Mesodermal cell (in vitro differentiated cells): ENCODE measurements at regions not wholly inside any gene's neighbourhood (a gene's known extent, or its start where the extent isn't known, plus 50 kb on each side); places are given as distances from the start of the nearest gene placed in this dataset.
"Not testable (repeated sequence)": the region's sequence is repeated elsewhere in the genome, so short reads cannot be mapped to it uniquely, and the experiment has no call there.

Experiments
- H3K27ac ChIP-seq: 2 replicates; pipeline ENCODE4 v1.7.0; 2013; ENCODE audit warnings: mild to moderate bottlenecking, low read depth, low read length, moderate library complexity; ENCODE audit not compliant: severe bottlenecking
- H3K36me3 ChIP-seq: 2 replicates; pipeline ENCODE4 v1.7.1; 2013; ENCODE audit warnings: mild to moderate bottlenecking, low read length, moderate library complexity; ENCODE audit not compliant: control insufficient read depth, insufficient read depth
- H3K4me1 ChIP-seq: one replicate; pipeline ENCODE4 v1.7.1; 2013; ENCODE audit warnings: mild to moderate bottlenecking, low read length; ENCODE audit not compliant: insufficient read depth, control insufficient read depth, poor library complexity, severe bottlenecking
- H3K4me3 ChIP-seq: 2 replicates; pipeline ENCODE4 v1.7.0; 2013; ENCODE audit warnings: low read length, control low read depth, mild to moderate bottlenecking; ENCODE audit not compliant: insufficient read depth, poor library complexity, severe bottlenecking; ENCODE audit errors: extremely low read depth
- H3K9me3 ChIP-seq: 2 replicates; pipeline ENCODE4 v1.7.1; 2013; ENCODE audit warnings: mild to moderate bottlenecking, low read length, moderate library complexity; ENCODE audit not compliant: control insufficient read depth
- WGBS, 2 experiments: methylation state at CpG; one replicate each; pipeline ENCODE4 v1.1.5; 2013; ENCODE audit warnings: missing lambda C conversion rate in 2 of 2; ENCODE audit not compliant: insufficient coverage in 2 of 2; 5-methylcytosine and 5-hydroxymethylcytosine counted together

- no peaks in the 10 kb centered on the region for H3K9me3 ChIP-seq
- no peaks in the 10 kb centered on the region for H3K36me3 ChIP-seq
- H3K4me1 ChIP-seq, result peaks cover 9% of the 10 kb centered on the region
- 89 to 96% methylated on average over 3 of the region's 7 CpGs for WGBS, 2 experiments
- H3K4me3 ChIP-seq, result no peak overlapping the region
- H3K27ac ChIP-seq, result no peak overlapping the region
Observed at GRCh38 chr5:87732875-87733768, 320.4 kb upstream of the CCNH start.

DNA sequence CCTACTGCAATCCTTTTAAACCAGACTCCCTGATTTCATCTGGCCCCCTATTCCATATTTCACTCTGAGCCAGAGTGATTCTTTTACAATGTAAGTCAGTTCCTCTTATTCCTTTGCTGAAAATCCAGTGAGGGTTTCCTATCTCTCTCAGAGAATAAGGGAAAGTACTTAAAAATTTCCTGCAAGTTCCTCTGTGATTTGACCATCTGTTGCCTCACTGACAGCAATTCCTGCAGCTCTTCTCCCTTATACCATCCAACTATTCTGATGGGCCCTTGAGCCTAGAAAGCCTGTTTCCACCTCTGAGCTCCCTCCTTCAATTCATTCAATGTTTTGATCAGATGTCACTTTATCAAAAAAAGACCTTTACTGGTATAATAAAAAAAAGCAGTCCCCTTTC lies 317.1 kb upstream of the CCNH start:
- H3K27ac ChIP-seq, result no peak overlapping the region
- H3K4me1 ChIP-seq, result peaks cover 9% of the 10 kb centered on the region
- no peaks in the 10 kb centered on the region for H3K36me3 ChIP-seq
- H3K4me3 ChIP-seq, result no peak overlapping the region
- no peaks in the 10 kb centered on the region for H3K9me3 ChIP-seq

DNA sequence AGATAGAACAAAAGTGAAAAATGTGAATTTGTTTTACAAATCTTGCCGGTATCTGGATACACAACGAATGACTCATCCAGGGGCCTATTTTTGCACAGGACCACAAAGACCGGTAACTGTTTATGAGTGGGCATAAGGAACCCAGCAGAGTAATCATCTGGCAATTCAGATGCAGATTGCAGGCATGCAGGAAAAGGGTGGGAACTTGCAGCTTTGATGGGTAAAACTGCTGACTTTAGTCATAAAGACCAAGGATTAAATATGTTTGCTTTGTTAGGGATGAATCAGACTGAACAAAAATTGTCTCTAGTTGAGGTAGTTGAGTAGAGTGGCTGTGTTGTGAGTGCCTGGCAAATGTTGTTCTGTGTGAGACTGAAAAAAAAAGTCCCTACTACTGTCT lies 309.6 kb upstream of the CCNH start:
- WGBS, 2 experiments, result 56 to 57% methylated on average over 3 of the region's 3 CpGs
- H3K4me1 ChIP-seq, result no peaks in the 10 kb centered on the region
- no peak overlapping the region for H3K4me3 ChIP-seq
- no peaks in the 10 kb centered on the region for H3K36me3 ChIP-seq
- H3K9me3 ChIP-seq, result peaks cover 13% of the 10 kb centered on the region
- H3K27ac ChIP-seq, result no peak overlapping the region

GRCh38 chr5:87718224-87718925 lies 305.6 kb upstream of the CCNH start:
- not testable (repeated sequence) for H3K4me3 ChIP-seq, H3K36me3 ChIP-seq, H3K4me1 ChIP-seq, H3K27ac ChIP-seq
- 89 to 93% methylated on average over 11 to 13 of the region's 15 CpGs for WGBS, 2 experiments
- H3K9me3 ChIP-seq, result peaks cover 13% of the 10 kb centered on the region

- Histone ChIP-seq H3K4me1 (no peaks in the 10 kb centered on the region), H3K4me3 (no peak overlapping the region), H3K9me3 (peaks cover 13% of the 10 kb centered on the region), H3K27ac (no peak overlapping the region), H3K36me3 (no peaks in the 10 kb centered on the region)
- WGBS, 2 experiments, result 80% methylated on average over 1 of the region's 2 CpGs; no CpG with 5 or more reads in 1 of the 2 experiments
Observed at GRCh38 chr5:87717761-87718160, 305.0 kb upstream of the CCNH start.

GRCh38 chr5:87705876-87706275 lies 293.1 kb upstream of the CCNH start:
- peaks cover 4% of the 10 kb centered on the region for H3K4me1 ChIP-seq
- H3K9me3 ChIP-seq, result no peaks in the 10 kb centered on the region
- no peak overlapping the region for H3K27ac ChIP-seq
- WGBS, 2 experiments, result 100% methylated on average over 1 of the region's 1 CpG
- H3K4me3 ChIP-seq, result no peak overlapping the region
- H3K36me3 ChIP-seq, result no peaks in the 10 kb centered on the region

GRCh38 chr5:87686975-87687374 lies 274.2 kb upstream of the CCNH start:
- H3K27ac ChIP-seq, result no peak overlapping the region
- H3K4me1 ChIP-seq, result no peaks in the 10 kb centered on the region
- WGBS, 2 experiments, result no CpG with 5 or more reads among the region's 1 CpG

DNA sequence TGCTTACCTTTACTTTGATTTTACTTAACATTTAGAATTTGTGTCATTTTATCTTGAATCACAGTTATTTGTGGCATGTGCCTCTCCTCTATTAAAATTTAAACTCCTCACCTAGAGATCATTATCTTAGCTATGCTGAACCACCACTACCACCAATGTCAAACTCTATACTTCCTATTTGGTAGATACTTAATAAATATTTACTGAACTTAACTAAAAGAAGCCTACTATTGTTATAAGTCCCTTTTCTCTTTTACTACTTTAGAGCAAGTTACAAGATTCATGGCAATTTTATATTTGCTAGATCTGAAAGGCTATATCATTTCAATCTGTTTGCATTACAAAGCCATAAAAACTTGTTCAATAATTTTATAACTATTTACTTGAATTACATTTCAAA lies 273.3 kb upstream of the CCNH start:
- Histone ChIP-seq H3K9me3 (peaks cover 5% of the 10 kb centered on the region), H3K27ac (no peak overlapping the region), H3K4me1 (no peaks in the 10 kb centered on the region), H3K4me3 (no peak overlapping the region), H3K36me3 (no peaks in the 10 kb centered on the region)

More at GRCh38 chr5:87686975-87687374, 274.2 kb upstream of the CCNH start:
- no peak overlapping the region for H3K4me3 ChIP-seq
- H3K9me3 ChIP-seq, result peaks cover 5% of the 10 kb centered on the region
- no peaks in the 10 kb centered on the region for H3K36me3 ChIP-seq

DNA sequence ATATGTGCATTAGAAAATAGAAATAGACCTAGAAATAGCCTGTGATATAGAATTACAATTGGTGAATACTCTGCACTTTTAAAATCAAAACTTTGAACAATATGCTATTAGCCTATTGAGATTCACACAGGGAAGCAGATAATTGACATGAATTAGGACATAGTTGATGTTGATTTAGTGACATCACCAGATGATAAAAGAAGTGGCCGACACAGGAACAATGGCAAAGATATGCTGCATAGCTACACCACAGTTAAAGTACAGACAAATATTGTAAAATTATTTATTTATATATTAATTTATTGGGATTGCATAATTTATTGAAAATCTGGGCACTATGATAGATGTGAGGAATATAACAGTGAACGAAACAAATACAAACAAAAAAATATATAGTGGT lies 261.5 kb upstream of the CCNH start:
- WGBS, 2 experiments, result no CpG with 5 or more reads among the region's 2 CpGs
- H3K27ac ChIP-seq, result no peak overlapping the region

DNA sequence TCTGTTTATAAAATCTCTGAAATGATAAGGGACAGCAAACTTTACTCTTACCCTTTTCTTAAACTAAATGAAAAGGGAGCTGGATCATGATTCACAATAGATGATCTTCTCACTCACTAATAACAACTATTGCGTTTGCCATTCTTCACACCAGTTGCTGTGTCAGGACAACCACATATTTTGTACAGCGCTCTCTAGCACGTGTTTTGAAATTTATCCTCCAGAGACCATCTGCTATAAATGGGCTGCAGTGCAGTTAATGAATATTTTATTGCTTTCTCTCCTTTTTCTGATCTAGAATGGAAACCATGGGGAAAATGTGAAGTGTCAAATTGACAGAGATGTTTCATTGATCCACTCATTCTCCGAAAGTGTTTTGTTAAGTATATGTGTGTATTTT lies 258.4 kb upstream of the CCNH start:
- no peaks in the 10 kb centered on the region for H3K9me3 ChIP-seq
- 86% methylated on average over 1 of the region's 4 CpGs; no CpG with 5 or more reads in 1 of the 2 experiments for WGBS, 2 experiments
- H3K4me3 ChIP-seq, result no peak overlapping the region
- H3K4me1 ChIP-seq, result no peaks in the 10 kb centered on the region
- H3K27ac ChIP-seq, result no peak overlapping the region
- no peaks in the 10 kb centered on the region for H3K36me3 ChIP-seq

More for the DNA sequence above, 261.5 kb upstream of the CCNH start:
- H3K4me1 ChIP-seq, result no peaks in the 10 kb centered on the region
- no peaks in the 10 kb centered on the region for H3K36me3 ChIP-seq
- H3K4me3 ChIP-seq, result no peak overlapping the region
- H3K9me3 ChIP-seq, result no peaks in the 10 kb centered on the region

- H3K36me3 ChIP-seq, result no peaks in the 10 kb centered on the region
- H3K4me3 ChIP-seq, result no peak overlapping the region
- no peak overlapping the region for H3K27ac ChIP-seq
- no CpG with 5 or more reads among the region's 1 CpG for WGBS, 2 experiments
- H3K4me1 ChIP-seq, result no peaks in the 10 kb centered on the region
- H3K9me3 ChIP-seq, result no peaks in the 10 kb centered on the region
Observed at GRCh38 chr5:87665166-87665565, 252.4 kb upstream of the CCNH start.
